ENCODE measurements at regions not wholly inside any gene's neighbourhood (a gene's known extent, or its start where the extent isn't known, plus 50 kb on each side); places are given as distances from the start of the nearest gene placed in this dataset.
"Not testable (repeated sequence)": the region's sequence is repeated elsewhere in the genome, so short reads cannot be mapped to it uniquely, and the experiment has no call there.

DNA sequence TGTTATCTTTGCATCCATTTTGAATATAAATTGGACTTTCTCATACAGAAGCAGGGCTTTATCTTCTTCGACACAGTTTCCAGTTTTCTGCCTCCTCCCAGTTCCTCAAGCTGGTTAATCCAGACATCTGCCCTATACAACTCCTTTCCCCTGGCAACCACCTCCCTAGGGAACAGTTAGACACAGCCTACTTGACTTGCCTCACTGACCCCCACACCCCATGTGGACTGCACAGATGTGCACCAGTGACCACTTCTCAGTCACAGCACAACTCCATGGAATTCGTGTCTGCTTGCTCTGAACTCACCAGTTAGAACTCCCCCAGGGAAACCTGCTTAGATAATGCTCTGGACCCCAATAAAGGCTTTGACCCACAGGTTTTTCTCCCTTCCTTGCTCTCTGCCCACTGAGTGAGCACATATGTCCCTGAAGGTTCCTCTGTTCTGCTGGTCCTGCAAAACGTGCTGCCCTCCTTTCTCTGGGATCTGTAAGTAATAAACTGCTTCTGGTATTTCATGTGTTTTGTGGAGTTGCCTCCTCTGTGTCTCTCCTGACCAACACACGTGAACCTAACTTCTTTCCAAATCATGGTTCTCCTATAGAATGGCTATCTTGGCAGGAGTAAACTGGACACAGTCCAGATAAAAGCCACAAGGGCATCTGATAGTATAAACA lies 351.2 kb downstream of the CD83 start:
- DNase-seq: no peak

GRCh38 chr6:14470101-14470500 lies 352.5 kb downstream of the CD83 start:
- DNase-seq: no peak

- no peak for DNase-seq
These were observed 353.1 kb downstream of the CD83 start for GRCh38 chr6:14470671-14471070.

DNA sequence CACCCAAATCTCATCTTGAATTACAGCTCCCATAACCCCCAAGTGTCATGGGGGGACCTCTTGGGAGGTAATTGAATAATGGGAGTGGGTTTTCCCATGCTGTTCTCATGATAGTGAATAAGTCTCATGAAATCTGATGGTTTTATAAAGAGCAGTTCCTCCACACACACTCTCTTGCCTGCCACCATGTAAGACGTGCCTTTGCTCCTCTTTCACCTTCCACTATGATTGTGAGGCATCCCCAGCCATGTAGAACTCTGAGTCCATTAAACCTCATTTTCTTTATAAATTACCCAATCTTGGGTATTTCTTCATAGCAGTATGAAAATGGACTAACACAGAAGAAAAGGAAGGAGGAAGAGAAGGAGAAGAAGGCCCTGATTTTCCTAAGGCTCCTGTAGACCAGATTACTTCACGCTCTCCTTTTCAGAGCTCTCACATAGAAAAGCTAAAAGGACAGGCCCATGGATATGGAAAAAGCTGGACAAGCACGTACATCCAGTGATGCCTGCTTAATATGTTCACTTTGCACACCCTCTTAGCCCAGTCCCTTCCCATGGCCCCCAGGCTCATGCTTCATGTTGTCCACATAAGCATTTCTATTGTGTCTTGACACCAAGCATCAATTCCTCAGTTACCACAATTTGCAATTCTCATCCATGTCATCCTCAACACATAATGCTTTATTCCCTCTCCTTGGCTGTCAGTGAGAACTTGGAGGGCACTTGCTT lies 354.8 kb downstream of the CD83 start:
- DNase-seq: no peak

DNA sequence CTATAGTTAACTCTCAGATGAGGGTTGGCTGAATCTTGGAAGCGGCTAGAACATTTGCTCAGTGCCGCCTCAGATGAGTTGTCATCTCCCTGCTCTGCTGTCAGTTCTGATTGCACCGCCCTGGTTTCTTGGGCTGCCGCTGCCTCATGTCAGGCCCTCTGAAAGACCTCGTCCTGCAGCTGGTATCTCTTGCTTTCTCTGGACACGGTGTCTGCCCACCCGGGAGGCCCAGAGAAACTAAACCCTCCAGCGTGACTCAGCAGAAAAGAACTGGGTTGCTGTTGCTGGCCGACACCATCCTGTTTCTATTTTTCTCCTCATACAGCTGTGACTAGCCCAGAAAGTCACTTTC lies 355.4 kb downstream of the CD83 start:
- DNase-seq: no peak

DNA sequence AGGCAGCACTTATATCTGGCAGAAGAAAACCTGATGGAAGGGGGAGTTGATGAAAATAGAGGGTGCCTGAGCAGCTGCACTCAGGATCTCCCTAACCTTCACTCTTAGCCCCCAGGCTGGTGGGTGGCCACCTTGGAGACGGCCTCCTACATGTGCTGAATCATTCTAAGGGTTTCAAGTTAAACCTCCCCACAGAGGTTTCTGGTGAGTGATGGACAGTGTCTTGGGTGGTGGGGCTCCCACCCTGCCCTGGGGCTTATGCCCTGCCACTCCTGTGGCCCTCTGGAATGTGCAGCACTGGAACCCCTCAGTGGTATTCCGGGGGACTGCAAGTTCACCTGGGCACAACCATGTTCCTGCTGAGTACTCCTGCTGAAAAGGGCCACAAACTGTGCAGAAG lies 357.2 kb downstream of the CD83 start:
- no peak for DNase-seq

DNA sequence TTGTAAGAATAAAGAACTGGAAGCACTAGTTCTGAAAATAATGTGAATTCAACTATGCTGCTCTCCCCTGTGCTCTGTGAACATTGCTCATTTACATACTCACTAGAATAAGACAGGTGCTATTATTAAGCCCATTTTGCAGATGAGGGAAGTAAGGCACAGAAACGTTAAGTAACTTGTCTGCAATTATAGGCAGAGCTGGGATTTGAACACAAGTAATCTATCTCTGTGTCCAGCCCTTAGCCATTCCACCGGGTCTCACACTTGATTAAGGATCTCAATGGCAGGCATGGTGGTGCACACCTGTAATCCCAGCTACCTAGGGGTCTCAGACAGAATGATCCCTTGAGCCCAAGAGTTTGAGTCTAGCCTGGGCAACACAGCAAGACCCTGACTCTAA lies 357.7 kb downstream of the CD83 start:
- no peak for DNase-seq

DNA sequence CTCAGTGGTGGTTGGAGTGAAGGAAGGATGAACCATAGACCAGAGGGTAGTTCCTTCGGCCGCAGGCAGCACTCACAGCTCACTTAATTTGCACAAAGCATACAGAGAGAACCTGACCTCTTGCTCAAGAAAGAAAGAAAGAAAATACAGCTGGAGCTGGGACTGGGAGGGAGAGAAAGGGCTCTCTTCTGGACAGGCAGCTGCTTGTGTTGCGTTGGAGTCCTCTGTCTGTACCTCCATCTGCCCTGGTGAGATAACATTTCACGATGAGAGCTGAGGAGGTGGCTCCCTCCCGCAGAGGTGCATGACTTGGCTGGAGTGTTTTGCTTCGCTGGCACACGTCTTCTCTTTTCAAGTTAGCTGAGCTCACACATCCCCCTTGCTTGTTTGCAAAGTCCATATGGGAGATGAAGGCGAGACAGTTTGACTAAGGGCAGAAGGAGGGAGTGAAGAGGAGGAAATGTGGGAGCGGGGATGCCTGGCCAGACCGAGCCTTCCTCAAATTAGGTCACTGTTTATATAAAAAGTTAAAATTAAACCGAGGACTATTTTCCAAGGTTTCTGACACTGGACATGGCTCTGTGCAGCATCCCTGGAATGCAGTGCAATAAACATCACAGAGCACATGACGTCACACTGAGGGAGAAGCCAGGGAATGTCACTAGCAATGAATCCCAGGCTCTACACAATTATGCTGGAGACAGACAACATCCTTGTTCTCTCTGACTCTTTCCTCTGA lies 359.4 kb downstream of the CD83 start:
- no peak for DNase-seq

GRCh38 chr6:14477559-14477958 lies 360.0 kb downstream of the CD83 start:
- no peak for DNase-seq

GRCh38 chr6:14478381-14479225 lies 361.0 kb downstream of the CD83 start:
- no peak for DNase-seq

DNA sequence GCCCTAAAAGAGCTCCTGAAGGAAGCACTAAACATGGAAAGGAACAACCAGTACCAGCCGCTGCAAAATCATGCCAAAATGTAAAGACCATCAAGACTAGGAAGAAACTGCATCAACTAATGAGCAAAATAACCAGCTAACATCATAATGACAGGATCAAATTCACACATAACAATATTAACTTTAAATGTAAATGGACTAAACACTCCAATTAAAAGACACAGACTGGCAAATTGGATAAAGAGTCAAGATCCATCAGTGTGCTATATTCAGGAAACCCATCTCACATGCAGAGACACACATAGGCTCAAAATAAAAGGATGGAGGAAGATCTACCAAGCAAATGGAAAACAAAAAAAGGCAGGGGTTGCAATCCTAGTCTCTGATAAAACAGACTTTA lies 364.4 kb downstream of the CD83 start:
- not testable (repeated sequence) for DNase-seq

- DNase-seq: no peak
These were observed 370.1 kb downstream of the CD83 start for GRCh38 chr6:14487625-14488024.

- no peak for DNase-seq
These were observed 370.6 kb downstream of the CD83 start for GRCh38 chr6:14488180-14488579.

DNA sequence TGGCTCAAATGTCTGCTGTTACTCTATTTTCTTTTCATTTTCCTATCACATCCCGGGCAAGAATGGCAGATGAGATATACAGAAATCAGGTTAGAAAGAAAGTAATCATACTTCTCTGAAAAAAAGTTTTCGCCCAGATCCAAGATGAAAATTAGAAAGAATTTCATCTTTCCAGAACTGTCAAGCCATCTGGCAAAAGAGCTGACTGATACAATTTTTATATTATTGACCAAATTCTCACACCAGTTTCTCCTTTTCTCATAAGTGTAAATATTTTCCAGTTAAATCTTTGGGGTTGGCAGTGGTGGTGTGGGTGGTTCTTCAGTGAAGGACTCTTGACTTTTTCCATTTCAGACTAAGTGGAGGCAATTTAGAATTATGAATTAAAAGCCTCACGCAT lies 371.9 kb downstream of the CD83 start:
- DNase-seq: no peak

DNA sequence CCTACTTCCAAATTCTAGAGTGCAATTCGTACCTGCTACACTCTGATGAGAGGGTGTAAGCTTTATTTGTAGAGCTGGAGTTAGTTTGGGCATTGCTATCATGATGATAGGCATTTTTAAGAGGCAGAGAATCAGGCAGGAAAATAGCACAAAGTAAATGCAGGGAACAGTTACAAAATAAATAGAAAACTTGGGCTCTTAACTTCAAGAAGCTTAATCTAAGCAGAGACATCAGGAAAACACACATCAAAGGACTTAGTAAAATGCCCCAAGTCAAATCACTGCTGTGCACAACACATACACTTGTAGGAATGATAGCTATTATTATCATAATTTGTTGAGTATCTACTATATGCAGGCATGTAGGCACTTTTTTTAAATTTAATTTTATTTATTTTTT lies 381.2 kb downstream of the CD83 start:
- DNase-seq: no peak

DNA sequence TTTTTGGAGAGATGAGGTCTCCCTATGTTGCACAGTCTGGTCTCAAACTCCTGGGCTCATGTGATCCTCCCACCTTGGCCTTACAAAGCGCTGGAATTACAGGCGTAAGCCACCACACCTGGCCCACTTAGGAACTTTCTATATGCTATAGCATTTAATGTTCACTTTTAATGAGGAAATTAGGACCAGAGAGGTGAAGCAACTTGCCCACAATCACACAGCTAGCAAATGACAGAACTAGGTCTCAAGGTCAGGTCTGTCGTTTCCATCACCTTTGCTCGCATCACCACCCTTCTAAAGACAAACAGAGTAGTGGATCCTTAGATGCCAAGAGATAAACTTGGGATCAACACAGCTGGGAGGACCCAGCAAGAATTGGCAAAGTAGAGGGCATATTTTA lies 381.7 kb downstream of the CD83 start:
- no peak for DNase-seq

GRCh38 chr6:14499841-14500240 lies 382.3 kb downstream of the CD83 start:
- no peak for DNase-seq

- DNase-seq: no peak
These were observed 383.2 kb downstream of the CD83 start for GRCh38 chr6:14500809-14501208.

- DNase-seq: no peak
These were observed 383.7 kb downstream of the CD83 start for GRCh38 chr6:14501240-14501639.

GRCh38 chr6:14501914-14502313 lies 384.3 kb downstream of the CD83 start:
- no peak for DNase-seq

- no peak for DNase-seq
These were observed 385.0 kb downstream of the CD83 start for GRCh38 chr6:14502551-14502950.

- no peak for DNase-seq
These were observed 387.8 kb downstream of the CD83 start for GRCh38 chr6:14505401-14505800.

GRCh38 chr6:14506656-14507246 lies 389.2 kb downstream of the CD83 start:
- no peak for DNase-seq

Data from NCI-H2107 (cell line).